Endometrium (tissue), 2 donors: ENCODE measurements at regions not wholly inside any gene's neighbourhood (a gene's known extent, or its start where the extent isn't known, plus 50 kb on each side); places are given as distances from the start of the nearest gene placed in this dataset.
"Not testable (repeated sequence)": the region's sequence is repeated elsewhere in the genome, so short reads cannot be mapped to it uniquely, and the experiment has no call there.

Experiments
- FAIRE-seq: peaks from 2 replicates; lab custom pipeline; 2012; peaks lifted over from hg19 to GRCh38; lab: Jason Lieb, UNC
- donor health status: control.
- donor health status: control.

GRCh38 chr12:88703790-88704189, 123.5 kb upstream of the KITLG start:
- no peak for FAIRE-seq

- FAIRE-seq, result no peak
These were observed 118.2 kb upstream of the KITLG start for GRCh38 chr12:88698471-88698870.

GRCh38 chr12:88693837-88694445, 113.7 kb upstream of the KITLG start:
- no peak for FAIRE-seq

GRCh38 chr12:88691811-88692210, 111.5 kb upstream of the KITLG start:
- FAIRE-seq, result no peak

GRCh38 chr12:88684610-88685009, 104.3 kb upstream of the KITLG start:
- FAIRE-seq, result no peak

GRCh38 chr12:88684170-88684569, 103.9 kb upstream of the KITLG start:
- FAIRE-seq, result no peak

GRCh38 chr12:88683628-88684027, 103.4 kb upstream of the KITLG start:
- FAIRE-seq, result no peak

GRCh38 chr12:88681271-88681670, 101.0 kb upstream of the KITLG start:
- FAIRE-seq, result no peak

GRCh38 chr12:88677464-88677863, 97.2 kb upstream of the KITLG start:
- FAIRE-seq, result no peak

GRCh38 chr12:88667615-88668014, 87.3 kb upstream of the KITLG start:
- not testable (repeated sequence) for FAIRE-seq

GRCh38 chr12:88665071-88665470, 84.8 kb upstream of the KITLG start:
- no peak for FAIRE-seq

GRCh38 chr12:88662961-88663360, 82.7 kb upstream of the KITLG start:
- FAIRE-seq, result no peak

GRCh38 chr12:88662093-88662492, 81.8 kb upstream of the KITLG start:
- no peak for FAIRE-seq

GRCh38 chr12:88658009-88658408, 77.7 kb upstream of the KITLG start:
- peak; percentile 35 for FAIRE-seq

- no peak for FAIRE-seq
These were observed 70.4 kb upstream of the KITLG start for GRCh38 chr12:88650715-88651114.

- FAIRE-seq, result no peak
These were observed 68.4 kb upstream of the KITLG start for GRCh38 chr12:88648625-88649024.

- no peak for FAIRE-seq
These were observed 66.6 kb upstream of the KITLG start for GRCh38 chr12:88646824-88647223.

GRCh38 chr12:88645816-88646215, 65.5 kb upstream of the KITLG start:
- FAIRE-seq, result no peak

- FAIRE-seq, result no peak
These were observed 64.9 kb upstream of the KITLG start for GRCh38 chr12:88644946-88645702.

- FAIRE-seq, result no peak
These were observed 63.4 kb upstream of the KITLG start for GRCh38 chr12:88643685-88644084.

GRCh38 chr12:88642675-88643431, 62.6 kb upstream of the KITLG start:
- no peak for FAIRE-seq

- FAIRE-seq, result no peak
These were observed 58.9 kb upstream of the KITLG start for GRCh38 chr12:88638966-88639760.
